GM23248 (cell line): ENCODE measurements at regions not wholly inside any gene's neighbourhood (a gene's known extent, or its start where the extent isn't known, plus 50 kb on each side); places are given as distances from the start of the nearest gene placed in this dataset.

Experiments
- DNase-seq: peaks from one replicate; pipeline ENCODE4 v3.0.0-alpha.2; 2015
- H2AFZ ChIP-seq: fragments of 200-600 bp; sonication (generic); 2 replicates; pipeline ENCODE4 v1.6.1; 2016; ENCODE audit warnings: antibody characterized with exemption
- H3F3A ChIP-seq: fragments of 200-600 bp; sonication (generic); 2 replicates; pipeline ENCODE4 v1.6.1; 2016; ENCODE audit warnings: mild to moderate bottlenecking, antibody characterized with exemption, mixed run types; ENCODE audit not compliant: insufficient read depth
- H3K27ac ChIP-seq: fragments of 200-600 bp; sonication (generic); 2 replicates; pipeline ENCODE4 v1.5.1; 2016; ENCODE audit warnings: mild to moderate bottlenecking
- H3K27me3 ChIP-seq: fragments of 200-600 bp; sonication (generic); replicated peaks from 2 replicates; pipeline ENCODE4 v1.6.1; 2016; ENCODE audit warnings: mild to moderate bottlenecking; ENCODE audit not compliant: insufficient read depth
- H3K36me3 ChIP-seq: fragments of 200-600 bp; sonication (generic); 2 replicates; pipeline ENCODE4 v1.6.1; 2016; ENCODE audit warnings: low read depth, mild to moderate bottlenecking
- H3K4me1 ChIP-seq: fragments of 200-600 bp; sonication (generic); 2 replicates; pipeline ENCODE4 v1.6.1; 2016; ENCODE audit warnings: mild to moderate bottlenecking; ENCODE audit not compliant: insufficient read depth
- H3K4me2 ChIP-seq: fragments of 200-600 bp; sonication (generic); one replicate; pipeline ENCODE4 v1.6.1; 2016; ENCODE audit warnings: mild to moderate bottlenecking; ENCODE audit not compliant: unreplicated experiment
- H3K4me3 ChIP-seq: fragments of 200-600 bp; sonication (generic); 2 replicates; pipeline ENCODE4 v1.5.1; 2016; ENCODE audit warnings: mild to moderate bottlenecking
- H3K79me2 ChIP-seq: fragments of 200-600 bp; sonication (generic); 2 replicates; pipeline ENCODE4 v1.6.1; 2016; ENCODE audit warnings: mild to moderate bottlenecking; ENCODE audit not compliant: insufficient read depth
- H3K9ac ChIP-seq: fragments of 200-600 bp; sonication (generic); 2 replicates; pipeline ENCODE4 v1.6.1; 2016; ENCODE audit warnings: mild to moderate bottlenecking
- H3K9me2 ChIP-seq: fragments of 200-600 bp; sonication (generic); 2 replicates; pipeline ENCODE4 v1.6.1; 2016; ENCODE audit warnings: mixed run types, mild to moderate bottlenecking, moderate library complexity; ENCODE audit not compliant: insufficient read depth
- H3K9me3 ChIP-seq: fragments of 200-600 bp; sonication (generic); one replicate; pipeline ENCODE4 v1.6.1; 2017; ENCODE audit warnings: low read depth
- H4K20me1 ChIP-seq: fragments of 200-600 bp; sonication (generic); 2 replicates; pipeline ENCODE4 v1.6.0; 2016; ENCODE audit not compliant: insufficient read depth
- EZH2 ChIP-seq: fragments of 200-600 bp; sonication (generic); IDR thresholded peaks from 2 replicates; pipeline ENCODE4 v1.6.1; 2018; ENCODE audit warnings: antibody characterized with exemption, mild to moderate bottlenecking; ENCODE audit not compliant: insufficient read depth, poor library complexity, severe bottlenecking
- EZH2phosphoT487 ChIP-seq: fragments of 200-600 bp; sonication (generic); IDR thresholded peaks from 2 replicates; pipeline ENCODE4 v1.6.1; 2018; ENCODE audit warnings: antibody characterized with exemption, moderate library complexity, mild to moderate bottlenecking, low read depth; ENCODE audit not compliant: insufficient read depth
- WGBS, 2 experiments: methylation state at CpG; one replicate each; pipeline ENCODE4 v1.1.6; 2015 to 2017; ENCODE audit warnings: low lambda C conversion rate in 2 of 2, low coverage in 1 of 2; ENCODE audit errors: missing lambda C conversion rate in 2 of 2; 5-methylcytosine and 5-hydroxymethylcytosine counted together
- in situ Hi-C: fragments of 300-500 bp; cut with MboI; formaldehyde crosslinking; loops from 2 replicates; pipeline ENCODE4 v1.15.0; 2020

GRCh38 chr5:111656580-111656979, 100.4 kb downstream of the NREP start:
- Histone ChIP-seq H2AFZ (no peak overlapping the region), H3F3A (peaks cover 16% of the 10 kb centered on the region), H3K9ac (no peak overlapping the region), H4K20me1 (no peaks in the 10 kb centered on the region), H3K36me3 (no peaks in the 10 kb centered on the region), H3K9me2 (no peaks in the 10 kb centered on the region), H3K27ac (no peak overlapping the region), H3K27me3 (no peaks in the 10 kb centered on the region), H3K9me3 (no peaks in the 10 kb centered on the region), H3K79me2 (no peaks in the 10 kb centered on the region), H3K4me2 (no peak overlapping the region), H3K4me1 (no peaks in the 10 kb centered on the region), H3K4me3 (no peak overlapping the region)
- in situ Hi-C loops: no loop called here
- TF ChIP-seq EZH2phosphoT487: no peak
- TF ChIP-seq EZH2: no peak
- WGBS, 2 experiments: 95 to 98% methylated on average over 2 of the region's 2 CpGs
- no peak for DNase-seq

- H3K27me3 ChIP-seq: no peaks in the 10 kb centered on the region
- H2AFZ ChIP-seq: no peak overlapping the region
- H3K4me1 ChIP-seq: no peaks in the 10 kb centered on the region
- H4K20me1 ChIP-seq: no peaks in the 10 kb centered on the region
- WGBS, 2 experiments: 8 to 13% methylated on average over 2 of the region's 2 CpGs
- DNase-seq: peak; percentile 78
- no peaks in the 10 kb centered on the region for H3K79me2 ChIP-seq
- H3K36me3 ChIP-seq: no peaks in the 10 kb centered on the region
- no peak overlapping the region for H3K9ac ChIP-seq
- H3K4me2 ChIP-seq: no peak overlapping the region
- no peaks in the 10 kb centered on the region for H3K9me2 ChIP-seq
- in situ Hi-C loops: no loop called here
- TF ChIP-seq EZH2: no peak
- no peak for TF ChIP-seq EZH2phosphoT487
- no peak overlapping the region for H3K4me3 ChIP-seq
- H3K27ac ChIP-seq: no peak overlapping the region
- H3F3A ChIP-seq: peaks cover 16% of the 10 kb centered on the region
- H3K9me3 ChIP-seq: no peaks in the 10 kb centered on the region
Measured at GRCh38 chr5:111655169-111655924, 101.6 kb downstream of the NREP start.

GRCh38 chr5:111653408-111653807, 103.6 kb downstream of the NREP start:
- no peak for DNase-seq
- peaks cover 16% of the 10 kb centered on the region for H3F3A ChIP-seq
- WGBS, 2 experiments: 71 to 79% methylated on average over 6 of the region's 6 CpGs
- H3K9me3 ChIP-seq: no peaks in the 10 kb centered on the region
- no peaks in the 10 kb centered on the region for H3K9me2 ChIP-seq
- H4K20me1 ChIP-seq: no peaks in the 10 kb centered on the region
- no peaks in the 10 kb centered on the region for H3K4me1 ChIP-seq
- no peak overlapping the region for H3K4me3 ChIP-seq
- H3K79me2 ChIP-seq: no peaks in the 10 kb centered on the region
- no peak overlapping the region for H2AFZ ChIP-seq
- in situ Hi-C loops: no loop called here
- H3K9ac ChIP-seq: no peak overlapping the region
- no peaks in the 10 kb centered on the region for H3K27me3 ChIP-seq
- no peak overlapping the region for H3K4me2 ChIP-seq
- H3K27ac ChIP-seq: no peak overlapping the region
- TF ChIP-seq EZH2phosphoT487: no peak
- TF ChIP-seq EZH2: no peak
- H3K36me3 ChIP-seq: no peaks in the 10 kb centered on the region

- no peak overlapping the region for H3K27ac ChIP-seq
- WGBS, 2 experiments: 81 to 92% methylated on average over 1 of the region's 1 CpG
- no peaks in the 10 kb centered on the region for H4K20me1 ChIP-seq
- H3K9me3 ChIP-seq: no peaks in the 10 kb centered on the region
- no peak overlapping the region for H2AFZ ChIP-seq
- H3K36me3 ChIP-seq: no peaks in the 10 kb centered on the region
- no peak overlapping the region for H3K4me2 ChIP-seq
- no peak for DNase-seq
- H3K9me2 ChIP-seq: no peaks in the 10 kb centered on the region
- no peak overlapping the region for H3K4me3 ChIP-seq
- TF ChIP-seq EZH2phosphoT487: no peak
- TF ChIP-seq EZH2: no peak
- in situ Hi-C loops: no loop called here
- H3K27me3 ChIP-seq: no peaks in the 10 kb centered on the region
- H3K9ac ChIP-seq: no peak overlapping the region
- no peaks in the 10 kb centered on the region for H3F3A ChIP-seq
- no peaks in the 10 kb centered on the region for H3K79me2 ChIP-seq
- H3K4me1 ChIP-seq: no peaks in the 10 kb centered on the region
Measured at GRCh38 chr5:111649516-111649915, 107.5 kb downstream of the NREP start.
